Neural cell (in vitro differentiated cells): ENCODE measurements at regions not wholly inside any gene's neighbourhood (a gene's known extent, or its start where the extent isn't known, plus 50 kb on each side); places are given as distances from the start of the nearest gene placed in this dataset.

Experiments
- H2AFZ ChIP-seq: fragments of 200-600, 300-800 bp; sonication (generic), shearing (Covaris generic); 2 replicates; pipeline ENCODE4 v1.6.0; 2014; ENCODE audit warnings: low read depth, mild to moderate bottlenecking, antibody characterized with exemption, low read length, moderate library complexity
- H3F3A ChIP-seq: fragments of 200-600 bp; shearing (Covaris generic); 2 replicates; pipeline ENCODE4 v1.6.1; 2016; ENCODE audit warnings: mild to moderate bottlenecking, moderate library complexity, mixed read lengths, antibody characterized with exemption, low read length; ENCODE audit not compliant: insufficient read depth, poor library complexity, severe bottlenecking
- H3K27ac ChIP-seq: fragments of 200-600, 300-800 bp; sonication (generic), shearing (Covaris generic); 2 replicates; pipeline ENCODE4 v1.5.1; 2014; ENCODE audit warnings: mild to moderate bottlenecking, low read length, moderate library complexity
- H3K27me3 ChIP-seq: fragments of 300-800, 200-600 bp; sonication (generic), shearing (Covaris generic); 2 replicates; pipeline ENCODE4 v1.6.0; 2014; ENCODE audit warnings: mild to moderate bottlenecking, low read depth, low read length, moderate library complexity; ENCODE audit not compliant: insufficient read depth
- H3K36me3 ChIP-seq: fragments of 300-800, 200-600 bp; sonication (generic), shearing (Covaris generic); 2 replicates; pipeline ENCODE4 v1.5.1; 2014; ENCODE audit warnings: mild to moderate bottlenecking, antibody characterized with exemption, low read length, moderate library complexity; ENCODE audit not compliant: insufficient read depth
- H3K4me2 ChIP-seq: fragments of 300-800, 200-600 bp; sonication (generic), shearing (Covaris generic); 2 replicates; pipeline ENCODE4 v1.6.0; 2014; ENCODE audit warnings: mild to moderate bottlenecking, low read length
- H3K4me3 ChIP-seq: fragments of 300-800, 200-600 bp; sonication (generic), shearing (Covaris generic); 2 replicates; pipeline ENCODE4 v1.5.1; 2014; ENCODE audit warnings: mild to moderate bottlenecking, low read length, moderate library complexity
- H3K79me2 ChIP-seq: fragments of 200-600 bp; shearing (Covaris generic); replicated peaks from 2 replicates; pipeline ENCODE4 v1.6.0; 2014; ENCODE audit warnings: mild to moderate bottlenecking, low read length, moderate library complexity; ENCODE audit not compliant: insufficient read depth
- H3K9ac ChIP-seq: fragments of 300-800, 200-600 bp; sonication (generic), shearing (Covaris generic); 2 replicates; pipeline ENCODE4 v1.6.1; 2016; ENCODE audit warnings: mild to moderate bottlenecking, low read length, mixed read lengths
- H3K9me2 ChIP-seq: fragments of 200-600 bp; shearing (Covaris generic); 2 replicates; pipeline ENCODE4 v1.6.1; 2016; ENCODE audit warnings: mild to moderate bottlenecking, low read length, mixed read lengths; ENCODE audit not compliant: insufficient read depth
- H3K9me3 ChIP-seq: fragments of 200-600, 300-800 bp; sonication (generic), shearing (Covaris generic); 2 replicates; pipeline ENCODE4 v1.6.1; 2016; ENCODE audit warnings: mild to moderate bottlenecking, mixed run types, low read length, moderate library complexity, mixed read lengths
- H4K20me1 ChIP-seq: fragments of 200-600 bp; shearing (Covaris generic); 2 replicates; pipeline ENCODE4 v1.6.1; 2016; ENCODE audit warnings: mild to moderate bottlenecking, mixed run types; ENCODE audit not compliant: insufficient read depth
- CTCF ChIP-seq: fragments of 450-650 bp; IDR thresholded peaks from 2 replicates; pipeline ENCODE4 v1.5.1; 2014; ENCODE audit warnings: antibody characterized with exemption, mild to moderate bottlenecking, moderate library complexity; ENCODE audit not compliant: poor library complexity, severe bottlenecking
- EP300 ChIP-seq: fragments of 450-650 bp; conservative IDR thresholded peaks from 2 replicates; pipeline ENCODE4 v1.6.1; 2014; ENCODE audit warnings: antibody characterized with exemption, mild to moderate bottlenecking, moderate library complexity; ENCODE audit not compliant: poor library complexity, severe bottlenecking
- EZH2 ChIP-seq: fragments of 200-600, 300-800 bp; shearing (Covaris generic), sonication (generic); IDR thresholded peaks from 2 replicates; pipeline ENCODE4 v1.6.1; 2014; ENCODE audit warnings: antibody characterized with exemption, low read length, borderline replicate concordance, mild to moderate bottlenecking; ENCODE audit not compliant: insufficient read depth, poor library complexity, severe bottlenecking
- MXI1 ChIP-seq: fragments of 450-650 bp; conservative IDR thresholded peaks from 2 replicates; pipeline ENCODE4 v1.6.1; 2014; ENCODE audit warnings: antibody characterized with exemption, mild to moderate bottlenecking; ENCODE audit not compliant: poor library complexity, severe bottlenecking
- RAD21 ChIP-seq: fragments of 450-650 bp; conservative IDR thresholded peaks from 2 replicates; pipeline ENCODE4 v1.6.1; 2014; ENCODE audit warnings: antibody characterized with exemption, mild to moderate bottlenecking, moderate library complexity
- SMC3 ChIP-seq: fragments of 450-650 bp; conservative IDR thresholded peaks from 2 replicates; pipeline ENCODE4 v1.6.1; 2014; ENCODE audit warnings: antibody characterized with exemption, mild to moderate bottlenecking, moderate library complexity; ENCODE audit not compliant: poor library complexity
- TAF1 ChIP-seq: IDR thresholded peaks from 2 replicates; pipeline ENCODE4 v1.6.1; 2012; ENCODE audit warnings: low read depth
- TF ChIP-seq, protein P1 (sequence below): IDR thresholded peaks from 2 replicates; pipeline ENCODE4 v1.6.1; 2012; ENCODE audit warnings: borderline replicate concordance

- Histone ChIP-seq H3K27me3 (no peaks in the 10 kb centered on the region), H3K9ac (no peak overlapping the region), H3F3A (no peaks in the 10 kb centered on the region), H3K4me3 (no peak overlapping the region), H3K4me2 (no peak overlapping the region), H3K9me3 (no peaks in the 10 kb centered on the region), H3K79me2 (no peaks in the 10 kb centered on the region), H4K20me1 (no peaks in the 10 kb centered on the region), H3K27ac (no peak overlapping the region), H3K36me3 (no peaks in the 10 kb centered on the region), H3K9me2 (no peaks in the 10 kb centered on the region), H2AFZ (no peak overlapping the region)
- TF ChIP-seq CTCF (no peak), SMC3 (no peak), MXI1 (no peak), TAF1 (no peak), EP300 (no peak)
These were observed 51.2 kb upstream of the PRR5 start for GRCh38 chr22:44650806-44651205.

DNA sequence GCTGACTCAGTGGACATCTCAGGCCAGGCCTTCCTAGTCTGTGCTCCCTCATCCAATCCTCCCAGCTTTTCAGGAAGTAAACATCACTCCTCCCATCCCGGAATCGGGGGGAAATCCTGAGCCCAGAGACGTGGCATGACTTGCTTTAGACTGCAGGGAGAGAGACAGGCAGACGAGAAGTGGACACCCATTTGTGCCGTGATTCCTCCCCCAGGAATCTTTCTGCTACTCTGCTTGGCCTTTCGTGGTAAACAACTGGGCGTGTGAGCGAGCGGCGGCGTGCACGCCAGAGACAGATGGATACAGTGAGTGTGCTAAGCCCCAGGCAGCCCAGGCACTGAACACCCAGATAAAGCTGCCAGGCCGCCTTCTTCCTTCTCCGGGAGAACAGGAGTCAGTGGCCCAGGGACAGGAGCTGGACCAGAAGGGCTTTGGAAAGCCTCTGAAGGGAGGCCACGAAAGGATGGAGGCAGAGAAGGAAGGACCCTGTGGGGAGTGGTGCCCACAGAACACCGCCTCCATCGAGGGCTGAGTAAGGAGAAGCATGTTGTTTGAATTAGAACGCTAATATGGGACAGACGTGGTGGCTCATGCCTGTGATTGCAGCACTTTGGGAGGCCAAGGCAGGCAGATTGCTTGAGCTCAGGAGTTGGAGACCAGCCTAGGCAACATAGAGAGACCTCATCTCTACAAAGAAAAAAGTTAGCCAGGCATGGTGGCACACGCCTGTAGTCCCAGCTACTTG lies 53.0 kb upstream of the PRR5 start:
- H3K27me3 ChIP-seq: no peaks in the 10 kb centered on the region
- H3K9ac ChIP-seq: no peak overlapping the region
- no peak overlapping the region for H3K27ac ChIP-seq
- H3K36me3 ChIP-seq: no peaks in the 10 kb centered on the region
- TF ChIP-seq RAD21: no peak
- no peak overlapping the region for H3K4me3 ChIP-seq
- H3K79me2 ChIP-seq: no peaks in the 10 kb centered on the region
- no peaks in the 10 kb centered on the region for H3F3A ChIP-seq
- no peaks in the 10 kb centered on the region for H3K9me3 ChIP-seq
- no peaks in the 10 kb centered on the region for H4K20me1 ChIP-seq
- no peak overlapping the region for H2AFZ ChIP-seq
- H3K4me2 ChIP-seq: no peak overlapping the region
- no peaks in the 10 kb centered on the region for H3K9me2 ChIP-seq

DNA sequence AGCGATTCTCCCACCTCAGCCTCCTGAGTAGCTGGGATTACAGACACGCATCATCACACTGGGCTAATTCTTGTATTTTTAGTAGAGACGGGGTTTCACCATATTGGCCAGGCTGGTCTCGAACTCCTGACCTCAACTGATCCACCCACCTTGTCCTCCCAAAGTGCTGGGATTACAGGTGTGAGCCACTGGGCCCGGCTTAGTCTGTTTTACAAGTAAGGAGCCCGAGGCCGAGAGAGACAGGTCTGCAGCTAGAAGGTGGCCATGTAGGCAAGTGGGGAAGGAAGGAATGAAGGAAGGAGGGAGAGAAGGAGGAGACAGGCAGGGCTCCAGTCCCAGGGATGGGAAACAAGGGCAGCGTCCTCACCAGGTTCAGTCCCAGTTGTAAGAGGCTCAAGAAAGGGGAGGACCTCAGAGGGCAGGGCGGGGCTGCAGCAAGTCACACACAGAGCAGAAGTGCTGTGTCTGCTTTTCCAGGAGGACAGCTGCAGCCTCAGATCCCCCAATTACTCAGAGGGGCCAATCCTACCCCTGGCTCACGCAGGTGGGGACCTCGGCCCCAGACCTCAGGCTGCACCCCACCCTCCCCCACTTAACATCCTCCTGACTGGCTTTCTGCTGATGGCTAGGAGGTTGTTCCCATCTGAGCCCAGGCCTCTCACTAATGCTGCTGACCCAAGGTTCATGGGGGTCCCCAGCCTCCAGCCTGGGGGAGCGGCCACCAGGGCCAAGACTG lies 53.8 kb upstream of the PRR5 start:
- Histone ChIP-seq H4K20me1 (no peaks in the 10 kb centered on the region), H3K9me2 (no peaks in the 10 kb centered on the region), H3K9ac (no peak overlapping the region), H2AFZ (no peak overlapping the region), H3F3A (no peaks in the 10 kb centered on the region), H3K9me3 (no peaks in the 10 kb centered on the region), H3K4me2 (no peak overlapping the region), H3K27ac (no peak overlapping the region), H3K79me2 (no peaks in the 10 kb centered on the region), H3K36me3 (no peaks in the 10 kb centered on the region), H3K27me3 (no peaks in the 10 kb centered on the region), H3K4me3 (no peak overlapping the region)
- no peak for TF ChIP-seq CTCF
- no peak for TF ChIP-seq SMC3
- TF ChIP-seq, protein P1, sequence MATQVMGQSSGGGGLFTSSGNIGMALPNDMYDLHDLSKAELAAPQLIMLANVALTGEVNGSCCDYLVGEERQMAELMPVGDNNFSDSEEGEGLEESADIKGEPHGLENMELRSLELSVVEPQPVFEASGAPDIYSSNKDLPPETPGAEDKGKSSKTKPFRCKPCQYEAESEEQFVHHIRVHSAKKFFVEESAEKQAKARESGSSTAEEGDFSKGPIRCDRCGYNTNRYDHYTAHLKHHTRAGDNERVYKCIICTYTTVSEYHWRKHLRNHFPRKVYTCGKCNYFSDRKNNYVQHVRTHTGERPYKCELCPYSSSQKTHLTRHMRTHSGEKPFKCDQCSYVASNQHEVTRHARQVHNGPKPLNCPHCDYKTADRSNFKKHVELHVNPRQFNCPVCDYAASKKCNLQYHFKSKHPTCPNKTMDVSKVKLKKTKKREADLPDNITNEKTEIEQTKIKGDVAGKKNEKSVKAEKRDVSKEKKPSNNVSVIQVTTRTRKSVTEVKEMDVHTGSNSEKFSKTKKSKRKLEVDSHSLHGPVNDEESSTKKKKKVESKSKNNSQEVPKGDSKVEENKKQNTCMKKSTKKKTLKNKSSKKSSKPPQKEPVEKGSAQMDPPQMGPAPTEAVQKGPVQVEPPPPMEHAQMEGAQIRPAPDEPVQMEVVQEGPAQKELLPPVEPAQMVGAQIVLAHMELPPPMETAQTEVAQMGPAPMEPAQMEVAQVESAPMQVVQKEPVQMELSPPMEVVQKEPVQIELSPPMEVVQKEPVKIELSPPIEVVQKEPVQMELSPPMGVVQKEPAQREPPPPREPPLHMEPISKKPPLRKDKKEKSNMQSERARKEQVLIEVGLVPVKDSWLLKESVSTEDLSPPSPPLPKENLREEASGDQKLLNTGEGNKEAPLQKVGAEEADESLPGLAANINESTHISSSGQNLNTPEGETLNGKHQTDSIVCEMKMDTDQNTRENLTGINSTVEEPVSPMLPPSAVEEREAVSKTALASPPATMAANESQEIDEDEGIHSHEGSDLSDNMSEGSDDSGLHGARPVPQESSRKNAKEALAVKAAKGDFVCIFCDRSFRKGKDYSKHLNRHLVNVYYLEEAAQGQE: no peak
- TF ChIP-seq EZH2: no peak
- no peak for TF ChIP-seq MXI1
